ENCODE measurements at regions not wholly inside any gene's neighbourhood (a gene's known extent, or its start where the extent isn't known, plus 50 kb on each side); places are given as distances from the start of the nearest gene placed in this dataset.

- no peak for DNase-seq (ENCODE audit: low spot score)
These were observed 83.1 kb upstream of the PHACTR2 start for GRCh38 chr6:143594647-143595046.

GRCh38 chr6:143592335-143592734 lies 80.8 kb upstream of the FUCA2 start:
- peak; percentile 64 for DNase-seq (ENCODE audit: low spot score)

- DNase-seq (ENCODE audit: low spot score) = no peak
These were observed 79.9 kb upstream of the FUCA2 start for GRCh38 chr6:143591441-143591840.

GRCh38 chr6:143589162-143589561 lies 77.6 kb upstream of the FUCA2 start:
- no peak for DNase-seq (ENCODE audit: low spot score)

- no peak for DNase-seq (ENCODE audit: low spot score)
These were observed 75.0 kb upstream of the FUCA2 start for GRCh38 chr6:143586557-143586956.

GRCh38 chr6:143585716-143586115 lies 74.2 kb upstream of the FUCA2 start:
- no peak for DNase-seq (ENCODE audit: low spot score)

- no peak for DNase-seq (ENCODE audit: low spot score)
These were observed 73.7 kb upstream of the FUCA2 start for GRCh38 chr6:143585241-143585640.

GRCh38 chr6:143583542-143584327 lies 72.2 kb upstream of the FUCA2 start:
- DNase-seq (ENCODE audit: low spot score) = no peak

GRCh38 chr6:143581835-143582480 lies 70.4 kb upstream of the FUCA2 start:
- DNase-seq (ENCODE audit: low spot score) = no peak

GRCh38 chr6:143579703-143580102 lies 68.2 kb upstream of the FUCA2 start:
- DNase-seq (ENCODE audit: low spot score) = no peak

GRCh38 chr6:143578054-143578453 lies 66.5 kb upstream of the FUCA2 start:
- DNase-seq (ENCODE audit: low spot score) = no peak

- DNase-seq (ENCODE audit: low spot score) = no peak
These were observed 64.4 kb upstream of the FUCA2 start for GRCh38 chr6:143575901-143576426.

- DNase-seq (ENCODE audit: low spot score) = peak; percentile 79
These were observed 63.9 kb upstream of the FUCA2 start for GRCh38 chr6:143575440-143575839.

GRCh38 chr6:143570147-143570853 lies 58.8 kb upstream of the FUCA2 start:
- DNase-seq (ENCODE audit: low spot score) = no peak

- DNase-seq (ENCODE audit: low spot score) = no peak
These were observed 57.5 kb upstream of the FUCA2 start for GRCh38 chr6:143569040-143569439.

GRCh38 chr6:143564484-143565017 lies 53.0 kb upstream of the FUCA2 start:
- DNase-seq (ENCODE audit: low spot score) = no peak

GRCh38 chr6:143562143-143562542 lies 50.6 kb upstream of the FUCA2 start:
- no peak for DNase-seq (ENCODE audit: low spot score)
